ENCODE measurements at regions not wholly inside any gene's neighbourhood (a gene's known extent, or its start where the extent isn't known, plus 50 kb on each side); places are given as distances from the start of the nearest gene placed in this dataset.

DNA sequence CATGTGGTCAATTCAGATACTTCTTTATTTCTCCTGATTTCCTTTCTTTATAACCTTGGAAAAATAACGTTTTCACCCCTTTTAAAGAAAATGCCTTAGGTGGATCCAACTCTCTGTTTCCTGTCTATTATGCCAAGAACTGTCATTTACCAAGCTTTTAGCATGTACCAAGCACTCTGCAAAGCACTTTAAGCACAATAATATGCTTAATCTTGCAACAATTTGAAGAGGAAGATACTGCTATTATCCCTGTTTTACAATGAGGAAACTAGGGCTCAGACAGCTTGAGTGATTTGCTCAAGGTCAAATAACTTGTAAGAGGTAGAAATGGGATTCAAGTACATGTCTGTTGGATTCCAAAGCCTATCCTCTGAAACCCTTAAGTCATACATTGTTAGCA, 224.8 kb upstream of the IL12B start:
- TF ChIP-seq CTCF (IDR thresholded peaks at IDR 0.05): no peak

GRCh38 chr5:159559337-159559736, 229.1 kb upstream of the IL12B start:
- TF ChIP-seq CTCF (IDR thresholded peaks at IDR 0.05): no peak

DNA sequence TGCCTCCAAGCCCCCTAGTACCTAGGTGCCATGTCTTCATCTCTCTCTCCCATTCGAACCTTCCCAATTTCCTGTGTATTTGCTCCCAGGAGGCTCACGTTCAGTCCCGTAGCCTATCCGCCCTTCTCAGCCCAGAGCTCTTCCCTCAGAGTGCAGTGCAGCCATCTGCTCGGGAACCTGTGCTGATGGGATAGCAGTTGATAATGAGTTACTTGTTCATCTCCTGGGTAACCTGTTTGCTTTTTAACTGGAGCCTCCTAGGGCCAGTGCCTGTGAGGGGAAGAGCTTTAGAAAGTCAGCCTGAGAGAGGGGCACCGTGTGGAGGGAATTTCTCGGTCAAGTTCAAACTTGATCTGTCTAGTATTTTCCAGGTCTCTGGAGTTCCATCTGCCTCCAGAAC, 229.8 kb upstream of the IL12B start:
- no peak for TF ChIP-seq CTCF (IDR thresholded peaks at IDR 0.05)

DNA sequence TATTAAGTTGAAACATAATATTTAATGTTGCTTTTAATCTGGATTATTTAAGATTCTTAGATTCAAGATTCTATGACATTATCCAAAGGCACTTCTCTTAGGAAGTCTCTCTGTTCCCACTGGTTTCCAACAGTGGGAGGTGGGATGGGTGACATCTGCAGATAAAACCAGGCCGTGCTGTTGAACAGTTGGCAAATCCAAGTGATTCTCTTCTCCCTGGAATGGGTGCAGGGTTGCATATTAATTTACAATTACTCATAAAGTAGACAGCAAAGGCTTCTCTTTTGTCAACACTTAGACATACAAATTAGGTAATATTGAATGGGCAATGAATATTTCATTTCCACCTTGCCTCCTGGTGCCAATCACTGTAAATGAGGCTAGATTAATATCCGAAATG, 233.7 kb upstream of the IL12B start:
- TF ChIP-seq CTCF (IDR thresholded peaks at IDR 0.05): no peak

- no peak for TF ChIP-seq CTCF (IDR thresholded peaks at IDR 0.05)
These were observed 236.5 kb upstream of the IL12B start for GRCh38 chr5:159566832-159567231.

DNA sequence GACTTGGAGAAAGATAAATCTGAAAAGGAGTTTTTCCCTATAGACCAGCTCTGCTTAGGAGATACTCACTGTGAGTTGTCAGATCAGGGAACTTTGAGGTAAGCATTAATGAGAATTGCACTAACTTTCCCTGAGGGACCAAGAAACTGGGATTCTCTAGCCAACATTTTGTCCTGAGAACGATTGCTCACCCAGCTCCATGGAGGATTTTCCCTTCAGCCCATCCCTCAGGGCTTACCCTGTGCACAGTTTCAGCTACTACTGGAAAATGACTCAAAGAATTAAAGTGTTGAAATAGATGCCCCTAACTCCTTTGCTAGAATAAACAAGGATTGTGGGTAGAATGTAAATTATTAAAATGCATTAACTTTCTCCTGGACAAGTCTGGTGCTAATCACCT, 237.2 kb upstream of the IL12B start:
- TF ChIP-seq CTCF (IDR thresholded peaks at IDR 0.05): no peak

DNA sequence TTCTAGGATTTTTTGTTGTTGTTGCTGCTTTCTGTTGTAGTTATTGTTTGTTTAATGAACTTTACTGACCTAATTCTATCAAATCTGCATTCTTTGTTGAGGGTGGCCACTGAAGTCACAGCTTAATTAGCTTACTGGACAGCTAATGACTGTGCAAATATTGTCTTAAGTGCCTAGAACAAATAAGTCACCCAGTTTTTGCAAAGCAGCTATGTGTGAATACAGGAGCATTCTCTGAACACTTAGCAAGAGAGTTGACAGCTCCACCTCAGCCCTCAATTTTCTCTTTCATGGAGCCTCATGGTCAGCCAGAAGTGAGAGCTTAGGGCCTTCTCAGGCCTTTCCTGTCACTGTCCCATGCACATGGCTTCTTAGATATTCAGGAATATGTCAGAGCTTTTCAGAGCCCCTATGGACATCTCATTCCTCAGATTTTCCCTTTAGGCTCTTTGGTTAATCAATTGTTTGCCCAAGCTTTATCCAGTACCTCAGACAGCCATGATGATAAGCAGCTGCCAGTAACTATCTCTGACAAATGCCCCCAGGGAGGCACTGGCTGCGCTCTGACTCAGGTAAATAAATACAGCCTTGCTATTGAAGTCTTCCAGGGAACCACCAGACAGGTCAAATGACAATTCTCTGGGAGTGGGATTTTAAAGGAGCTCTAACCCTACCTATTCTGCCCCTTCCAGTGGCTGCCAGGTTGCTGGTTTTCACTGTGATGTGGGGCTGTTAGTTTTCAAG, 241.4 kb upstream of the IL12B start:
- TF ChIP-seq CTCF (IDR thresholded peaks at IDR 0.05): no peak

DNA sequence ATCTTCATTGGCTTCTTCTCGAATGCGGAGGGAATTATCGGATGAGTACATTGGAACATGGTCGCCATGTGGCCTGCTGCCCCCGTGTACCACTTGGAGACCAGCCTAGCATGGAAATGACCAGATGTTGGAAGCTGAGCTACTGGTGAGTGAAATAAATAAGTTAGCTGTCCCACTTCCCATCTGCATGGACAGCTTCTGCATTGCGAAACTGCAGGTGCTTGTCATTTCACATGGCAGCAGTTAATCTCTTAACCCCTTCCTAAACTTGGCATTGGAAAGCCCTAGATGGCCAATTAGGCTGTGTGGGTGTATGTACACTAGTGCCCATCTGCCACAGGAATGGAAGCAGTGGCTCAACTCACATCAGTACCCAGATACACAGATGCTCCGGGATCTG, 246.6 kb upstream of the IL12B start:
- TF ChIP-seq CTCF (IDR thresholded peaks at IDR 0.05): no peak

Measured in LNCAP (cell line).